PC-3 (cell line): ENCODE measurements at regions not wholly inside any gene's neighbourhood (a gene's known extent, or its start where the extent isn't known, plus 50 kb on each side); places are given as distances from the start of the nearest gene placed in this dataset.

Experiments
- CTCF ChIP-seq: fragments of 300-600 bp; sonication (generic); conservative IDR thresholded peaks from 2 replicates; pipeline ENCODE4 v1.5.1; 2017; ENCODE audit warnings: antibody characterized with exemption, low read depth, mild to moderate bottlenecking, low read length
- EZH2phosphoT487 ChIP-seq: fragments of 300-600 bp; sonication (generic); IDR thresholded peaks from 2 replicates; pipeline ENCODE4 v1.6.1; 2018; ENCODE audit warnings: mild to moderate bottlenecking, antibody characterized with exemption, low read length, borderline replicate concordance

DNA sequence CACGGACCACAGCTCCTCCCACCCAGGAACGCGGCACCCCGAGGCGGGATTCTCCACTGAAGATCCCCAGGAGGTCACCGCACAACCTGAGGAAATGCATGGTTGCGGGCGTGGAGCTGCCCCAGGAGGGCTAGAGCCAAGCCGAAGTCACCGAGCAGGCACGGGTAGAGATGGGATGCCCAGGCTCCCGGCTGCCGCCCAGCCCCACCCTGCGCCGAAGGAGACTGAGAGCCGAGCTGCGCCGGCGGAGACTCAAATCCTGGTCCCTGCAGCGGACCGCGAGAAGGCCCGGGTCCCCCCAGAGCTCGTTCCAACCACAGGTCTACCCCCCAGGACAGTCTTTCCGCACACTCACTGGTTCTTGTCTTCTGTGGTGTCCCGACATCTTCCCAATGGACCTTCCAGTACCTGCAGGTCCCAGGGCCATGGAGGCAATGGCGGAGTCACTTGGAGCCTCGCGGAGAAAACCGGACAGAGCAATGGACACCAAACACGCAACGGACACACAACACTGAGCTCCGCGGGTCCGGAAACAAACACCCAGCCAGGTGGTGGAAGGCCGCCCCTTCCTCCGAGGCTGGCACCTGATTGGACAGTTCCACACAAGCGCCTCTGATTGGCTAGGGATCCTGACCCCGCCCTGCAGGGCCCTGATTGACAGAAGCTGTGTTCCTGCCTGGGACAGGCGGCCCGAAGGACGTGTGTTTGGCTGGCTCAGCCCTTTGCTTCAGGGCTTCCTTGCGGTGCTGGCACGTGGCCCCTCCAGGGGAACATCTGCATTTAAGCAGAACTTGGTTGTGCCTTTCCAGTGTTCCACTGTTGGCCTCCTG, 331.9 kb upstream of the NUPR2 start:
- TF ChIP-seq CTCF (no peak), EZH2phosphoT487 (no peak)
